ENCODE measurements at regions not wholly inside any gene's neighbourhood (a gene's known extent, or its start where the extent isn't known, plus 50 kb on each side); places are given as distances from the start of the nearest gene placed in this dataset.

DNA sequence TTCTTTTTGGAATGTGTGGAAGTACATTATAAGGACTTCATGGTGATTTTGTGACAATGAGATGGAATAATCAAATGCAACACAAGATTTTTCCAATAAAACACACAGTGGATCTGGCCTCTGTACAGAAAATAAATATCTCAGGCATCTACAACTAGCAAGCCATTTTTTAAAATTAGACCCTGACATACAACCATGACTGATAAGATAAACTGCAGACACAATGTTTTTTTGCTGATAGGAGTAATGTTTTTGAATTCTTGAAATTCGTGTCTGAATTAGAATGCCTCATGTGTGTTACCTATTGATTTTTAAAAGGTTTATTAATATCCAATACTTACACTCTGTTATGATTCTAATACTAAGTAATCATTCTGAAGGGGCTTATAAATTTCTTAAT is 328.1 kb downstream of the HGF start:
- TF ChIP-seq EZH2phosphoT487 (IDR thresholded peaks at IDR 0.05; ENCODE audit: insufficient read depth, low read depth) (no peak), EZH2 (IDR thresholded peaks at IDR 0.05; ENCODE audit: insufficient read depth, poor library complexity, severe bottlenecking) (no peak)
